ENCODE measurements at regions not wholly inside any gene's neighbourhood (a gene's known extent, or its start where the extent isn't known, plus 50 kb on each side); places are given as distances from the start of the nearest gene placed in this dataset.

DNA sequence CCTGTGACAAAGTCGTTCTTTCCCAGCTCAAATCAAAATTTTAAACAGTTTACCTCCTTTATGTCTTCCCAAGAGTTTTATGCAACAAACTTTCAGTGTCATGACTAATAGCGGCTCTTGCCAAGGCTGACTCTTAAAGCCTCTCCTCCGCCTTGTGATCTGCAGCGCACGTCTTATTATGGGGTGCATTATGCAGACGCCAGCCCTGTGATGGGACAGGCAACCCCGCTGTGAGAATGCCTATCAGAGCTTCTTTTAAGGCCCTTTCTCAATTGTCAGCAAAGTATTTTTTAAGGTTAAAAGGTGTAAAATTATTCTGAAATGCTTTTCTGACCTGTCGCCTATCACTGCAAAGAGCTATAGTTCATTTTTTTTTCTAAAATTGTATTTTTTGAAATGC, 152.8 kb downstream of the SOX1 start:
- POLR2A ChIA-PET: no interaction called here
- BruUV-seq (replicated peaks): no TSS peak

DNA sequence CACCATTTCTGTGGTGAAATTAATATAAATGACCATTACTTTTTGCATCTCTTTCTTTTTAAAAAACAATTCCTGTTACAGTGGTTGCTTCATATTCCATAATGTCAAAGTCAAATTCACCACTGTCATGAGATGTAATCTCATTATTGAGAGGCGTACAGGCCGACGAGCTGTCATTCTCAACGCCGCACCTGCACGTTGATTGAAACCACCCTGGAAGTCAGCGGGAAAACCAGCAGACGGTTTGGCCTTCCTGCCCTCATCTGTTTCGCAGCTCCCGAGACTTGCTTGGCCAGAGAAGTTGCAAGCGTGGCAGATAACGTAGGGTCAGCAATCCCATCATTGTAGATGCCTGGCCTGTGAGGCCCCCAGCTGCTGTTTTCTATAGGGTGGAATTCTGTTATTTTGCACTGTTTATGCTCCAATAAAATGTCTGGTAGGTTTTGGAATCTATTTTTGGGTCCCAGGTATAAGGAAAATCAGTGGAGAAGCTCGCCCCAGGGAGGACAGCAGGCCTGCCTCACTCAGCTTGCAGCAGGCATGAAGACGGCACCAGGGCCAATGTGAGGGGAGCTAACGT, 153.4 kb downstream of the SOX1 start:
- ATAC-seq: no peak
- Histone ChIP-seq H3K9ac (ENCODE audit: low read length) (no peak overlapping the region), H3K79me2 (ENCODE audit: insufficient read depth, low read length) (no peaks in the 10 kb centered on the region), H4K20me1 (ENCODE audit: insufficient read depth) (no peaks in the 10 kb centered on the region), H3K4me2 (ENCODE audit: low read length) (no peak overlapping the region), H3K4me3 (replicated peaks in 1 of 2; ENCODE audit: low read depth in 1 of 2, low read length in 2 of 2) (no peak overlapping the region), H2AFZ (ENCODE audit: low read depth, low read length, poor library complexity, severe bottlenecking) (no peak overlapping the region), H3K9me2 (ENCODE audit: insufficient read depth) (no peaks in the 10 kb centered on the region), H3K36me3 (ENCODE audit: control insufficient read depth in 1 of 2, insufficient read depth in 2 of 2, low read length in 2 of 2) (no peaks in the 10 kb centered on the region), H3K27me3 (ENCODE audit: insufficient read depth, low read length) (peaks cover 38% of the 10 kb centered on the region), H3K4me1 (ENCODE audit: control insufficient read depth in 1 of 2, insufficient read depth in 2 of 2, low read length in 2 of 2) (no peaks in the 10 kb centered on the region), H3K27ac (ENCODE audit: low read depth, low read length) (no peak overlapping the region), H3K9me3 (ENCODE audit: control insufficient read depth in 1 of 2, insufficient read depth in 1 of 2, low read depth in 1 of 2, low read length in 2 of 2) (no peaks in the 10 kb centered on the region)
- no TSS peak for BruUV-seq (replicated peaks)
- ChIA-PET POLR2A (no interaction called here), CTCF (no interaction called here), RAD21 (ENCODE audit: low non-redundant PET in 1 of 2, low total read pairs in 2 of 2, uncharacterized antibody in 2 of 2, unreplicated experiment in 2 of 2) (no interaction called here)
- no peak for DNase-seq (ENCODE audit: low read depth, low spot score)
- intact Hi-C loops (cut with micrococcal nuclease): no loop called here
- TF ChIP-seq EGR1 (IDR thresholded peaks at IDR 0.05; ENCODE audit: low read depth) (no peak), CEBPB (IDR thresholded peaks at IDR 0.05; ENCODE audit: low read depth) (no peak), CBX3 (IDR thresholded peaks at IDR 0.05; ENCODE audit: low read depth) (no peak), RAD21 (IDR thresholded peaks at IDR 0.05; ENCODE audit: low read depth) (no peak), TCF7L2 (IDR thresholded peaks at IDR 0.05; ENCODE audit: borderline replicate concordance, extremely low read depth, insufficient read depth, insufficient read length) (no peak), SP1 (IDR thresholded peaks at IDR 0.05; ENCODE audit: low read depth) (no peak), JUND (IDR thresholded peaks at IDR 0.05) (no peak), ELF1 (IDR thresholded peaks at IDR 0.05; ENCODE audit: borderline replicate concordance, low read depth) (no peak)
- TF ChIP-seq, protein P1, sequence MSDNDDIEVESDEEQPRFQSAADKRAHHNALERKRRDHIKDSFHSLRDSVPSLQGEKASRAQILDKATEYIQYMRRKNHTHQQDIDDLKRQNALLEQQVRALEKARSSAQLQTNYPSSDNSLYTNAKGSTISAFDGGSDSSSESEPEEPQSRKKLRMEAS (IDR thresholded peaks at IDR 0.05): no peak
- TF ChIP-seq, protein P2, sequence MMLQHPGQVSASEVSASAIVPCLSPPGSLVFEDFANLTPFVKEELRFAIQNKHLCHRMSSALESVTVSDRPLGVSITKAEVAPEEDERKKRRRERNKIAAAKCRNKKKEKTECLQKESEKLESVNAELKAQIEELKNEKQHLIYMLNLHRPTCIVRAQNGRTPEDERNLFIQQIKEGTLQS (IDR thresholded peaks at IDR 0.05): no peak

More for the DNA sequence above, 152.8 kb downstream of the SOX1 start:
- no peak overlapping the region for H3K4me3 ChIP-seq (replicated peaks in 1 of 2; ENCODE audit: low read depth in 1 of 2, low read length in 2 of 2)
- no peaks in the 10 kb centered on the region for H3K4me1 ChIP-seq (ENCODE audit: control insufficient read depth in 1 of 2, insufficient read depth in 2 of 2, low read length in 2 of 2)
- H3K27ac ChIP-seq (ENCODE audit: low read depth, low read length): no peak overlapping the region
- ATAC-seq: no peak
- no peak overlapping the region for H3K4me2 ChIP-seq (ENCODE audit: low read length)
- no peaks in the 10 kb centered on the region for H4K20me1 ChIP-seq (ENCODE audit: insufficient read depth)
- ChIA-PET CTCF (no interaction called here), RAD21 (ENCODE audit: low non-redundant PET in 1 of 2, low total read pairs in 2 of 2, uncharacterized antibody in 2 of 2, unreplicated experiment in 2 of 2) (no interaction called here)
- no peak for DNase-seq (ENCODE audit: low read depth, low spot score)
- H3K36me3 ChIP-seq (ENCODE audit: control insufficient read depth in 1 of 2, insufficient read depth in 2 of 2, low read length in 2 of 2): no peaks in the 10 kb centered on the region
- no peaks in the 10 kb centered on the region for H3K9me2 ChIP-seq (ENCODE audit: insufficient read depth)
- intact Hi-C loops (cut with micrococcal nuclease): no loop called here
- TF ChIP-seq, protein P2 (IDR thresholded peaks at IDR 0.05): no peak
- H3K79me2 ChIP-seq (ENCODE audit: insufficient read depth, low read length): no peaks in the 10 kb centered on the region
- no peak overlapping the region for H3K9ac ChIP-seq (ENCODE audit: low read length)
- no peak overlapping the region for H2AFZ ChIP-seq (ENCODE audit: low read depth, low read length, poor library complexity, severe bottlenecking)
- H3K9me3 ChIP-seq (ENCODE audit: control insufficient read depth in 1 of 2, insufficient read depth in 1 of 2, low read depth in 1 of 2, low read length in 2 of 2): no peaks in the 10 kb centered on the region
- peaks cover 38% of the 10 kb centered on the region for H3K27me3 ChIP-seq (ENCODE audit: insufficient read depth, low read length)
